ENCODE measurements at regions not wholly inside any gene's neighbourhood (a gene's known extent, or its start where the extent isn't known, plus 50 kb on each side); places are given as distances from the start of the nearest gene placed in this dataset.

DNA sequence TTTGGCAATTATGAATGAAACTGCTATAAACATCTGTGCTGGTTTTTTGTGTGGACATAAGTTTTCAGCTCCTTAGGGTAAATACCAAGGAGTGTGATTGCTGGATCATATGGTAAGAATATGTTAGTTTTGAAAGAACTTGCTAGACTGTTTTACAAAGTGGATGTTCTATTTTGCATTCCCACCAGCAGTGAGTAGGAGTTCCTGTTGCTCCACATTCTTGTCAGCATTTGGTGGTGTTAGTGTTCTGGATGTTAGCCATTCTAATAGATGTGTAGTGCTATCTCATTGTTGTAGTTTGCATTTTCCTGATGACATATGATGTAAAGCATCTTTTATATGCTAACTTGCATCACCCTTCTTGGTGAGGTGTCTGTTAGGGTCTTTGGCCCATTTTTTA, 304.6 kb downstream of the NUP35 start:
- TF ChIP-seq EP300 (IDR thresholded peaks at IDR 0.05; ENCODE audit: borderline replicate concordance) (no peak), FOXM1 (IDR thresholded peaks at IDR 0.05; ENCODE audit: borderline replicate concordance, low read depth) (no peak), TEAD4 (IDR thresholded peaks at IDR 0.05) (no peak), EGR1 (IDR thresholded peaks at IDR 0.05) (no peak), REST (IDR thresholded peaks at IDR 0.05; ENCODE audit: low read depth) (no peak), MAX (IDR thresholded peaks at IDR 0.05) (no peak), TCF12 (IDR thresholded peaks at IDR 0.05; ENCODE audit: low read depth) (no peak), TAF1 (IDR thresholded peaks at IDR 0.05; ENCODE audit: low read depth) (no peak), YY1 (IDR thresholded peaks at IDR 0.05; ENCODE audit: low read depth) (no peak), CREB1 (IDR thresholded peaks at IDR 0.05; ENCODE audit: low read depth) (no peak), CEBPB (IDR thresholded peaks at IDR 0.05) (no peak), RAD21 (IDR thresholded peaks at IDR 0.05; ENCODE audit: low read depth) (no peak)
- TF ChIP-seq, protein P1, sequence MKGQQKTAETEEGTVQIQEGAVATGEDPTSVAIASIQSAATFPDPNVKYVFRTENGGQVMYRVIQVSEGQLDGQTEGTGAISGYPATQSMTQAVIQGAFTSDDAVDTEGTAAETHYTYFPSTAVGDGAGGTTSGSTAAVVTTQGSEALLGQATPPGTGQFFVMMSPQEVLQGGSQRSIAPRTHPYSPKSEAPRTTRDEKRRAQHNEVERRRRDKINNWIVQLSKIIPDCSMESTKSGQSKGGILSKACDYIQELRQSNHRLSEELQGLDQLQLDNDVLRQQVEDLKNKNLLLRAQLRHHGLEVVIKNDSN (IDR thresholded peaks at IDR 0.05): no peak

DNA sequence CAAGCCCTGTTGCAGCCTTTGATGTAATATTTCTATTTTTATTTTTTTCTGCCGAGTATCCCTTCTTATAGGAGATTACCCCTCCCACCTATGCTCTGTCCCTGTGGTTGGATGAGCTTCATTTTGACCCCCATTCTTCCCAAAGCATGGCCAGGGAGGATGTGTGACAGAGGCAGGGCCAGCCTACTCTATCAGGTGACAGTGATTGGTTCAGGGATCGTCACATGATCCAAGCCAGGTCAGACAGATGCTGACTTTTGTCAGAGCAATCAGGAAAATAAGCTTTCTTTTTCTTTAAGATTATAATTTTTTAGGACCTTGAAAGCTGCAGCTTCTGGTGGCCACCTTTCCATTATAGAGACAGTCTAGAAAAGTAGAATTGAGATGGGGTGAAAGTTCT, 314.3 kb downstream of the NUP35 start:
- TF ChIP-seq, protein P1 (IDR thresholded peaks at IDR 0.05): peak; percentile 50
- TF ChIP-seq REST (IDR thresholded peaks at IDR 0.05; ENCODE audit: low read depth): no peak

DNA sequence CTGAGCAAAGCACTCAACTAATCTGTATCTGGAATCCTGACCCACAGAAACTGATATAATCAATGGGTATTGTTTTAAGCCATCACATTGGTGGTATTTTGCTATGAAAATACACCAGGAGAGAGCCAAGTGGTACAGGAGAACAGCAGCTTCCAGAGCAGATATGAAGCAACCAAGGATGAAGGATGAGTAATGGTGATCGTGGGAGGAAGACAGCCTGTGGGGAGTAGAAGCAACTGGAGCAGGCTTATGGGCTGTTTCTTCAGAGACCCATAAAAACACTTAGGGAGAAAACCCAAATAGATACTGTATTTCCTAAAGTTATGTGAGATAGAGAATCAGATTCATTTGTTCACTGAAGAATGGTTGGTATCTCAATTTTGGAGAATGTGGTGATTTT, 330.8 kb downstream of the NUP35 start:
- TF ChIP-seq MAX (IDR thresholded peaks at IDR 0.05) (no peak), CREB1 (IDR thresholded peaks at IDR 0.05; ENCODE audit: low read depth) (no peak), NFIC (IDR thresholded peaks at IDR 0.05) (no peak), TEAD4 (IDR thresholded peaks at IDR 0.05) (no peak), YY1 (IDR thresholded peaks at IDR 0.05; ENCODE audit: low read depth) (no peak), REST (IDR thresholded peaks at IDR 0.05; ENCODE audit: low read depth) (no peak), ZBTB7A (IDR thresholded peaks at IDR 0.05; ENCODE audit: low read depth) (no peak), TCF12 (IDR thresholded peaks at IDR 0.05; ENCODE audit: low read depth) (no peak), TAF1 (IDR thresholded peaks at IDR 0.05; ENCODE audit: low read depth) (no peak), CEBPB (IDR thresholded peaks at IDR 0.05) (no peak), RAD21 (IDR thresholded peaks at IDR 0.05; ENCODE audit: low read depth) (no peak), EP300 (IDR thresholded peaks at IDR 0.05; ENCODE audit: borderline replicate concordance) (no peak), FOXM1 (IDR thresholded peaks at IDR 0.05; ENCODE audit: borderline replicate concordance, low read depth) (no peak), EGR1 (IDR thresholded peaks at IDR 0.05) (no peak)
- TF ChIP-seq, protein P1 (IDR thresholded peaks at IDR 0.05): no peak

DNA sequence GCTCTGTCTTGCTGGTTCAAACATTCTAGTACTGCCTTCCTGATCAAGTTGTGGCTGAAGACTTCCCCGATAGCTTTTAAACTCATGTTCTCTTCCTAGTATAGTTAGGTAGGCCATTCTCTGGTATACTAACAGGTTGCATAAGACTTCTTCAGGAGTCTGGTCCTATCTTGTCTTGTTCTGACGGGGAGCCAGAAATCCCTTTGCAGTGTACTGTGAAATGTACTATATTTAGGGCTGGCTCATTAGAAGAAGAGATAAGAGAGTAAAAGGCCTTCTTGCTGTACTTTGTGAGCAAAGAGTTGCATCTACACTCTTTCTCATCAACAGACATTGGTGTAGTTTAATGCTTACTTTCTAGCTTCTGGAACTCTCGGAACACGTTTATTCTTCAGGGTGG, 331.9 kb downstream of the NUP35 start:
- TF ChIP-seq REST (IDR thresholded peaks at IDR 0.05; ENCODE audit: low read depth) (no peak), ZBTB7A (IDR thresholded peaks at IDR 0.05; ENCODE audit: low read depth) (no peak)
